SK-N-MC (cell line): ENCODE measurements at regions not wholly inside any gene's neighbourhood (a gene's known extent, or its start where the extent isn't known, plus 50 kb on each side); places are given as distances from the start of the nearest gene placed in this dataset.

Experiments
- DNase-seq: peaks from one replicate; pipeline ENCODE4 v3.0.0-alpha.2; 2011; ENCODE audit warnings: low read depth, low spot score
- H3K27ac ChIP-seq: fragments of 200-600 bp; sonication (generic); 2 replicates; pipeline ENCODE4 v1.5.1; 2016; ENCODE audit warnings: mixed run types
- H3K36me3 ChIP-seq: fragments of 200-600 bp; sonication (generic); 2 replicates; pipeline ENCODE4 v1.6.1; 2017; ENCODE audit warnings: antibody characterized with exemption, low read length, mixed read lengths; ENCODE audit not compliant: insufficient read depth
- H3K4me3 ChIP-seq: fragments of 200-600 bp; sonication (generic); 2 replicates; pipeline ENCODE4 v1.5.1; 2016
- H3K9ac ChIP-seq: fragments of 200-600 bp; sonication (generic); 2 replicates; pipeline ENCODE4 v1.8.0; 2017; ENCODE audit warnings: mixed run types, mixed read lengths; ENCODE audit not compliant: insufficient read length
- H3K9me3 ChIP-seq: fragments of 200-600 bp; sonication (generic); 2 replicates; pipeline ENCODE4 v1.6.1; 2017; ENCODE audit warnings: low read depth, mild to moderate bottlenecking, antibody characterized with exemption, low read length, moderate library complexity, mixed read lengths
- EZH2 ChIP-seq: fragments of 200-600 bp; sonication (generic); IDR thresholded peaks from one replicate; pipeline ENCODE4 v1.6.1; 2017; ENCODE audit warnings: antibody characterized with exemption
- FOXP2 ChIP-seq: optimal IDR thresholded peaks from 2 replicates; pipeline ENCODE3; 2011; ENCODE audit warnings: mild to moderate bottlenecking, moderate library complexity; ENCODE audit not compliant: insufficient read depth; ENCODE audit errors: extremely low read length, control extremely low read depth
- POLR2AphosphoS5 ChIP-seq: IDR thresholded peaks from 2 replicates; pipeline ENCODE4 v1.6.1; 2012; ENCODE audit warnings: mild to moderate bottlenecking, low read depth, low read length, borderline replicate concordance

- TF ChIP-seq POLR2AphosphoS5 (no peak), EZH2 (no peak), FOXP2 (no peak)
- no peak overlapping the region for H3K27ac ChIP-seq
- no peak for DNase-seq
- H3K9me3 ChIP-seq = no peaks in the 10 kb centered on the region
- no peak overlapping the region for H3K4me3 ChIP-seq
- no peaks in the 10 kb centered on the region for H3K36me3 ChIP-seq
- H3K9ac ChIP-seq = no peak overlapping the region
Observed at GRCh38 chr9:104435059-104435458, 69.0 kb upstream of the OR13F1 start.

DNA sequence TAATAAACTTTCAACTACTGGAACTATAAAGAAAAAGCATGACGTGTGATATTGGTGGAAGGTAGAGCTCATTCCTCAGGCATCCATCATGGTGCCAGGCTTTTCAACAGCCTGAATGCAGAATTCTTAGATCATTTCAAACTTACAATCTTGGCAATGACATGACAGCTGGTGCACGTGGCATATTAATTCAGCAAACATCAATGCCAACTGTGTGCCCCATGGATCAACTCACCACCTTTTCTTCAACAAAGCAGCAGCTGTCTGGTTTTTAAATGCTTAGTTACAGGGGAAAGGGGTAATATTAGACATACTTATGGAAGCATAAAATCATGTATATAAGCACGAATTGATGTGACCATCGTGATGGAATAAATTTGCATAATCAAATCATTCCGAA, 56.0 kb upstream of the OR13F1 start:
- no peak for TF ChIP-seq FOXP2
- TF ChIP-seq POLR2AphosphoS5 = no peak
- TF ChIP-seq EZH2 = no peak
- Histone ChIP-seq H3K36me3 (no peaks in the 10 kb centered on the region), H3K27ac (no peak overlapping the region), H3K9ac (no peak overlapping the region), H3K4me3 (no peak overlapping the region), H3K9me3 (no peaks in the 10 kb centered on the region)
- no peak for DNase-seq
